ENCODE measurements at regions not wholly inside any gene's neighbourhood (a gene's known extent, or its start where the extent isn't known, plus 50 kb on each side); places are given as distances from the start of the nearest gene placed in this dataset.

DNA sequence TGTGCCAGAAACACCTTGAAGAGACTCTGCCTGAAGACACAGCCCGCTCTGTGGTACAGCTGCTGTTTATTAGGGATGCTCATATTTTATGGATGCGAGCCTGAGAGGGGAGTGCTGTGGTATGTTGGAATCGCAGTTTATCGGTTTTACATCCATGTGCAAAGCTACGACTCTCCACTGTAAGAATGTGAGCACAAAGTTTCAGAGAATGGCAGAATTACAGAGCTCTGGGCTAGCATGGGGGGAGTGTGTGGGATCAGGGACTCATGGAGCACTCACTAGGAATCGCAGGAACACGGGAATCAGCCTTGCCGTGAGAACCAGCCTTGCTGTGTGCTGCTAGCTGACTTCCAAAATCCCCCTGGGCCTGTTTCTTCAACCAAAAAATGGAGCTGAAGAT is 199.9 kb downstream of the RNF144A start:
- H2BK120ac ChIP-seq (ENCODE audit: low read depth, low read length): no peak overlapping the region
- H2AK5ac ChIP-seq (ENCODE audit: low read length, severe bottlenecking): no peak overlapping the region
- WGBS: 94% methylated on average over 8 of the region's 8 CpGs

DNA sequence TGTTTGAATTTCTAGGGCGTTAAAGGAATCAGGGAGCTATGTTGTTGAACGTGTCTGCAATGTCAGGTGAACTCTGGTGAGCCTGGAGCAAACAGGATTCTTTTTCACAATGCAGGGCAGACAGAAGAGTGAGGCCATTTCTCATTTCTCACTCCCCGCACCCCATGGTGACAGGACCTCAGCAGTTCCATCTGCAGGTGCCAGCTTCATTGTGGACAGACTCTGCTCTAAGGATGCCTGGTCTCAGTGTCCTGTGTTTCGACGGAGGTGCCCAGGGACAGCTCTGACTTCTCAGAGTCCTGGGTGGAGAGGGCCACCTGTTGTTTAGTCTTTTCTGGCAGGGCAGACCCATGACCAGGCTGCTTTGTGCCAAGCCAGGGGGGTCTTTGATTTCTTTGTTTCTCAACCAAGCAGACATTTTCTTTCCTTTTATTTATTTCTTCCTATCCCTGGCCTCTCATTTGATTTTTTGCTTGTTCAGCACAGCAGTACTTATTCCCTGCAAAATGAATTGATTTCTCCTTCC is 201.5 kb downstream of the RNF144A start:
- H2BK120ac ChIP-seq (ENCODE audit: low read depth, low read length): no peak overlapping the region
- no peak overlapping the region for H3K27ac ChIP-seq (ENCODE audit: low read length, poor library complexity, severe bottlenecking)
- no peak overlapping the region for H2AFZ ChIP-seq (ENCODE audit: low read depth, low read length)
- DNase-seq: no peak
- no peak overlapping the region for H2BK5ac ChIP-seq (ENCODE audit: low read depth, low read length, poor library complexity, severe bottlenecking)
- H3K4ac ChIP-seq (ENCODE audit: low read depth in 1 of 2, low read length in 2 of 2): no peak overlapping the region
- no peak overlapping the region for H3K4me3 ChIP-seq (ENCODE audit: insufficient read depth in 1 of 2, low read depth in 1 of 2, low read length in 2 of 2)
- H3K4me1 ChIP-seq (ENCODE audit: control insufficient read depth, insufficient read depth, low read depth, low read length): peaks cover 2% of the 10 kb centered on the region
- no peak overlapping the region for H2AK5ac ChIP-seq (ENCODE audit: low read length, severe bottlenecking)
- H3K4me2 ChIP-seq (ENCODE audit: low read length, poor library complexity, severe bottlenecking): no peak overlapping the region
- H3K9me3 ChIP-seq (ENCODE audit: control insufficient read depth, low read length): no peaks in the 10 kb centered on the region
- H3K18ac ChIP-seq (ENCODE audit: low read depth in 1 of 2, low read length in 2 of 2): no peak overlapping the region
- H3K23ac ChIP-seq (ENCODE audit: low read length in 2 of 2): no peak overlapping the region
- H2BK12ac ChIP-seq (ENCODE audit: low read length in 2 of 2): no peak overlapping the region
- H4K91ac ChIP-seq (ENCODE audit: low read length): no peak overlapping the region
- 86% methylated on average over 5 of the region's 5 CpGs for WGBS
- no peak overlapping the region for H2BK15ac ChIP-seq (ENCODE audit: low read depth, poor library complexity, severe bottlenecking)
- no peak overlapping the region for H4K8ac ChIP-seq (ENCODE audit: low read length)
- no peaks in the 10 kb centered on the region for H3K36me3 ChIP-seq (ENCODE audit: control insufficient read depth in 1 of 2, insufficient read depth in 2 of 2, low read depth in 1 of 2, low read length in 2 of 2)
- peaks cover 0 to 10% of the 10 kb centered on the region in 2 experiments for H3K27me3 ChIP-seq (ENCODE audit: control insufficient read depth in 1 of 2, insufficient read depth in 1 of 2, low read length in 2 of 2)
- H3K14ac ChIP-seq (ENCODE audit: low read length in 2 of 2): no peak overlapping the region
- no peak overlapping the region for H3K9ac ChIP-seq (ENCODE audit: low read length)
- no peaks in the 10 kb centered on the region for H3K79me1 ChIP-seq (replicated peaks; ENCODE audit: low read length, poor library complexity, severe bottlenecking)

More for the DNA sequence above, 199.9 kb downstream of the RNF144A start:
- no peak overlapping the region for H2BK5ac ChIP-seq (ENCODE audit: low read depth, low read length, poor library complexity, severe bottlenecking)
- H3K9me3 ChIP-seq (ENCODE audit: control insufficient read depth, low read length): no peaks in the 10 kb centered on the region
- H2BK12ac ChIP-seq (ENCODE audit: low read length in 2 of 2): no peak overlapping the region
- peaks cover 0 to 10% of the 10 kb centered on the region in 2 experiments for H3K27me3 ChIP-seq (ENCODE audit: control insufficient read depth in 1 of 2, insufficient read depth in 1 of 2, low read length in 2 of 2)
- no peak for DNase-seq
- no peak overlapping the region for H4K91ac ChIP-seq (ENCODE audit: low read length)
- no peak overlapping the region for H2AFZ ChIP-seq (ENCODE audit: low read depth, low read length)
- no peaks in the 10 kb centered on the region for H3K79me1 ChIP-seq (replicated peaks; ENCODE audit: low read length, poor library complexity, severe bottlenecking)
- no peak overlapping the region for H3K4ac ChIP-seq (ENCODE audit: low read depth in 1 of 2, low read length in 2 of 2)
- no peak overlapping the region for H3K9ac ChIP-seq (ENCODE audit: low read length)
- H3K36me3 ChIP-seq (ENCODE audit: control insufficient read depth in 1 of 2, insufficient read depth in 2 of 2, low read depth in 1 of 2, low read length in 2 of 2): no peaks in the 10 kb centered on the region
- H3K4me1 ChIP-seq (ENCODE audit: control insufficient read depth, insufficient read depth, low read depth, low read length): peaks cover 2% of the 10 kb centered on the region
- H3K14ac ChIP-seq (ENCODE audit: low read length in 2 of 2): no peak overlapping the region
- no peak overlapping the region for H2BK15ac ChIP-seq (ENCODE audit: low read depth, poor library complexity, severe bottlenecking)
- H3K27ac ChIP-seq (ENCODE audit: low read length, poor library complexity, severe bottlenecking): no peak overlapping the region
- H4K8ac ChIP-seq (ENCODE audit: low read length): no peak overlapping the region
- no peak overlapping the region for H3K18ac ChIP-seq (ENCODE audit: low read depth in 1 of 2, low read length in 2 of 2)
- H3K4me2 ChIP-seq (ENCODE audit: low read length, poor library complexity, severe bottlenecking): no peak overlapping the region
- no peak overlapping the region for H3K23ac ChIP-seq (ENCODE audit: low read length in 2 of 2)
- H3K4me3 ChIP-seq (ENCODE audit: insufficient read depth in 1 of 2, low read depth in 1 of 2, low read length in 2 of 2): no peak overlapping the region

DNA sequence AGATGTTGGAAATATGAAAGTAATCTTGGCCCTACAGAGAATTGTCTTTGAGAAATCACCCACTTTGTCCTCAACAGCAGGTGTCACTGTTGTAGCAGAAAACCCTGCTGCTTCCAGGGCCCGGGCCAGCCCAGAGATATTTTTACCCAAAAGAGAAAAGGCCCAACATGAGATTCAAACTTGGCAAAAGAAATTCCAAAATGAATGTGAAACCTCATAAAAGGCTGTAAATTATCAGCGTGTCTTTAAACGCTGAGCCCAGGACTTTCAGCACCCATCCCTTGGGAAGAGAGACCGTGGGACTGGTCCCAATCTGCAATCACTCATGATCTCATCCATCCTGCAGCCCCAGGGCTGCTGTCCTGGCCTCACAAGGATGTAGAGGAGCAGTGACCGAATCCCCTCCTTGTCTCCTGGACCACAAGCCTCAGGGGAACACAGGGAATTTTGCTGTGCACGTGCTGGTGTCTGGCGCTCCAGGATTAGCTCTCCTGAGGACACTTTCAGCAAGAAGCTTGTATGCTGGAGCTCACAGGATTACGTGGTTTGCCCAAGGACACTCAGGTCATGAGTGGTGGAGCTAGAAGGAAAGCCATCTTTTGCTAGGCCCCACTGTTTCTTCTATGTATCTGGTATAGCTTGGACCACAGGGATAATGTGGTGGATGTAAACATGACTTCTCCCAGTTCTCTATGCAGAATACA is 202.1 kb downstream of the RNF144A start:
- H3K14ac ChIP-seq (ENCODE audit: low read length in 2 of 2): no peak overlapping the region
- no peak overlapping the region for H3K27ac ChIP-seq (ENCODE audit: low read length, poor library complexity, severe bottlenecking)
- DNase-seq: peak; percentile 37
- no peaks in the 10 kb centered on the region for H3K9me3 ChIP-seq (ENCODE audit: control insufficient read depth, low read length)
- no peak overlapping the region for H3K4ac ChIP-seq (ENCODE audit: low read depth in 1 of 2, low read length in 2 of 2)
- no peak overlapping the region for H3K18ac ChIP-seq (ENCODE audit: low read depth in 1 of 2, low read length in 2 of 2)
- H3K4me3 ChIP-seq (ENCODE audit: insufficient read depth in 1 of 2, low read depth in 1 of 2, low read length in 2 of 2): no peak overlapping the region
- H4K8ac ChIP-seq (ENCODE audit: low read length): no peak overlapping the region
- H3K9ac ChIP-seq (ENCODE audit: low read length): peak overlapping the region; percentile 45
- no peaks in the 10 kb centered on the region for H3K36me3 ChIP-seq (ENCODE audit: control insufficient read depth in 1 of 2, insufficient read depth in 2 of 2, low read depth in 1 of 2, low read length in 2 of 2)
- no peaks in the 10 kb centered on the region for H3K79me1 ChIP-seq (replicated peaks; ENCODE audit: low read length, poor library complexity, severe bottlenecking)
- no peak overlapping the region for H4K91ac ChIP-seq (ENCODE audit: low read length)
- peaks cover 0 to 11% of the 10 kb centered on the region in 2 experiments for H3K27me3 ChIP-seq (ENCODE audit: control insufficient read depth in 1 of 2, insufficient read depth in 1 of 2, low read length in 2 of 2)
- no peak overlapping the region for H2BK12ac ChIP-seq (ENCODE audit: low read length in 2 of 2)
- H3K23ac ChIP-seq (ENCODE audit: low read length in 2 of 2): no peak overlapping the region
- no peak overlapping the region for H2BK15ac ChIP-seq (ENCODE audit: low read depth, poor library complexity, severe bottlenecking)
- H2AK5ac ChIP-seq (ENCODE audit: low read length, severe bottlenecking): no peak overlapping the region
- H2BK120ac ChIP-seq (ENCODE audit: low read depth, low read length): no peak overlapping the region
- peaks cover 2% of the 10 kb centered on the region for H3K4me1 ChIP-seq (ENCODE audit: control insufficient read depth, insufficient read depth, low read depth, low read length)
- H3K4me2 ChIP-seq (ENCODE audit: low read length, poor library complexity, severe bottlenecking): no peak overlapping the region
- no peak overlapping the region for H2BK5ac ChIP-seq (ENCODE audit: low read depth, low read length, poor library complexity, severe bottlenecking)
- 65% methylated on average over 8 of the region's 8 CpGs for WGBS
- no peak overlapping the region for H2AFZ ChIP-seq (ENCODE audit: low read depth, low read length)

DNA sequence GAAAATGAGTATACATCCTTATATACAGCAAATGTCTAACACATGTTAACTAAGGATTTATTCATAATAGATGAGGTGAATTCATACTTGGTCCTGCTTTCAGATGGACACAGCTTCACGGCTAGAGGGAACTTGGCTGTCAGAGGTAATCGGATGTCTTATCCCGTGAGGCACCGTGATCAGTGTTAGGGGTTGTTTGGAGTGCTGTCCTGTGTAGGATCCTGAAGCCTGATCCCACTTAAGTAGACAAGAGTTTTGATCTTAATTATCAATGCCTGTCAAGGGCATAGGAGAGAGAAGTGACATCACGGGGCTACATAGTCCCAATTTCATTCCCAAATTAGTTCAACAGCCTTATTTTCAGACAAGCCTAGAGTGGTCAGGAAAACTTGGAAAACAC is 204.6 kb downstream of the RNF144A start:
- no peak overlapping the region for H2BK120ac ChIP-seq (ENCODE audit: low read depth, low read length)
- no peak overlapping the region for H3K18ac ChIP-seq (ENCODE audit: low read depth in 1 of 2, low read length in 2 of 2)
- H2BK15ac ChIP-seq (ENCODE audit: low read depth, poor library complexity, severe bottlenecking): no peak overlapping the region
- no peak overlapping the region for H3K4me2 ChIP-seq (ENCODE audit: low read length, poor library complexity, severe bottlenecking)
- 91% methylated on average over 4 of the region's 5 CpGs for WGBS
- H3K4ac ChIP-seq (ENCODE audit: low read depth in 1 of 2, low read length in 2 of 2): no peak overlapping the region
- no peak overlapping the region for H3K9ac ChIP-seq (ENCODE audit: low read length)
- H3K4me3 ChIP-seq (ENCODE audit: insufficient read depth in 1 of 2, low read depth in 1 of 2, low read length in 2 of 2): no peak overlapping the region
- H2AFZ ChIP-seq (ENCODE audit: low read depth, low read length): no peak overlapping the region
- H3K14ac ChIP-seq (ENCODE audit: low read length in 2 of 2): no peak overlapping the region
- no peak overlapping the region for H2AK5ac ChIP-seq (ENCODE audit: low read length, severe bottlenecking)
- H4K91ac ChIP-seq (ENCODE audit: low read length): no peak overlapping the region
- peaks cover 2% of the 10 kb centered on the region for H3K4me1 ChIP-seq (ENCODE audit: control insufficient read depth, insufficient read depth, low read depth, low read length)
- peaks cover 0 to 3% of the 10 kb centered on the region in 2 experiments for H3K27me3 ChIP-seq (ENCODE audit: control insufficient read depth in 1 of 2, insufficient read depth in 1 of 2, low read length in 2 of 2)
- no peak overlapping the region for H2BK5ac ChIP-seq (ENCODE audit: low read depth, low read length, poor library complexity, severe bottlenecking)
- H3K9me3 ChIP-seq (ENCODE audit: control insufficient read depth, low read length): no peaks in the 10 kb centered on the region
- H3K27ac ChIP-seq (ENCODE audit: low read length, poor library complexity, severe bottlenecking): no peak overlapping the region
- H4K8ac ChIP-seq (ENCODE audit: low read length): no peak overlapping the region
- no peaks in the 10 kb centered on the region for H3K36me3 ChIP-seq (ENCODE audit: control insufficient read depth in 1 of 2, insufficient read depth in 2 of 2, low read depth in 1 of 2, low read length in 2 of 2)
- no peak overlapping the region for H3K23ac ChIP-seq (ENCODE audit: low read length in 2 of 2)
- no peaks in the 10 kb centered on the region for H3K79me1 ChIP-seq (replicated peaks; ENCODE audit: low read length, poor library complexity, severe bottlenecking)
- DNase-seq: no peak
- H2BK12ac ChIP-seq (ENCODE audit: low read length in 2 of 2): no peak overlapping the region

All from mesenchymal stem cell (in vitro differentiated cells and primary cell).